H9 (cell line): ENCODE measurements at regions not wholly inside any gene's neighbourhood (a gene's known extent, or its start where the extent isn't known, plus 50 kb on each side); places are given as distances from the start of the nearest gene placed in this dataset.

Experiments
- DNase-seq: peaks from one replicate; pipeline ENCODE4 v3.0.0-alpha.2; 2017
- H2AFZ ChIP-seq: one replicate; pipeline ENCODE4 v1.6.1; 2013; ENCODE audit warnings: mild to moderate bottlenecking, low read length, control low read depth, moderate library complexity
- H2AK5ac ChIP-seq: 2 replicates; pipeline ENCODE4 v1.6.1; 2013; ENCODE audit warnings: low read length, control low read depth, mixed read lengths; ENCODE audit not compliant: insufficient read length
- H2BK120ac ChIP-seq: one replicate; pipeline ENCODE4 v1.6.1; 2013; ENCODE audit warnings: low read depth, mild to moderate bottlenecking, low read length, control low read depth, inconsistent platforms; ENCODE audit not compliant: poor library complexity, severe bottlenecking
- H2BK12ac ChIP-seq: 2 replicates; pipeline ENCODE4 v1.6.1; 2013; ENCODE audit warnings: low read length, control low read depth, mixed read lengths, low read depth; ENCODE audit not compliant: insufficient read length
- H2BK15ac ChIP-seq: 2 replicates; pipeline ENCODE4 v1.6.1; 2013; ENCODE audit warnings: low read depth, low read length, control low read depth
- H2BK20ac ChIP-seq: one replicate; pipeline ENCODE4 v1.6.1; 2013; ENCODE audit warnings: low read depth, mild to moderate bottlenecking, low read length, control low read depth, inconsistent platforms; ENCODE audit not compliant: poor library complexity, severe bottlenecking
- H2BK5ac ChIP-seq: 2 replicates; pipeline ENCODE4 v1.6.1; 2013; ENCODE audit warnings: low read length, control low read depth, mixed read lengths; ENCODE audit not compliant: insufficient read length
- H3K14ac ChIP-seq: 2 replicates; pipeline ENCODE4 v1.6.1; 2013; ENCODE audit warnings: low read length, control low read depth; ENCODE audit not compliant: insufficient read depth
- H3K18ac ChIP-seq: 2 replicates; pipeline ENCODE4 v1.6.1; 2013; ENCODE audit warnings: low read depth, mild to moderate bottlenecking, mixed read lengths, low read length, control low read depth; ENCODE audit not compliant: insufficient read length
- H3K23ac ChIP-seq: 2 replicates; pipeline ENCODE4 v1.6.1; 2013; ENCODE audit warnings: low read length, control low read depth, mixed read lengths, low read depth; ENCODE audit not compliant: insufficient read length
- H3K23me2 ChIP-seq: 2 replicates; pipeline ENCODE4 v1.6.1; 2013; ENCODE audit warnings: low read depth, mild to moderate bottlenecking, mixed read lengths, low read length, control low read depth; ENCODE audit not compliant: insufficient read length, poor library complexity, severe bottlenecking
- H3K27ac ChIP-seq: 2 replicates; pipeline ENCODE4 v1.5.1; 2013; ENCODE audit warnings: low read length, control low read depth, mixed read lengths, low read depth; ENCODE audit not compliant: insufficient read length
- H3K27me3 ChIP-seq: 2 replicates; pipeline ENCODE4 v1.6.1; 2013; ENCODE audit warnings: low read length, control low read depth, inconsistent platforms; ENCODE audit not compliant: insufficient read depth
- H3K4ac ChIP-seq: 2 replicates; pipeline ENCODE4 v1.6.1; 2013; ENCODE audit warnings: low read depth, mild to moderate bottlenecking, control low read depth, inconsistent platforms, low read length, moderate library complexity
- H3K4me1 ChIP-seq: 2 replicates; pipeline ENCODE4 v1.6.1; 2013; ENCODE audit warnings: low read length, control low read depth, inconsistent platforms; ENCODE audit not compliant: insufficient read depth
- H3K4me2 ChIP-seq: 2 replicates; pipeline ENCODE4 v1.6.1; 2013; ENCODE audit warnings: low read length, control low read depth, mixed read lengths; ENCODE audit not compliant: insufficient read length, insufficient read depth
- H3K56ac ChIP-seq: 2 replicates; pipeline ENCODE4 v1.6.1; 2013; ENCODE audit warnings: low read depth, mild to moderate bottlenecking, mixed read lengths, low read length, control low read depth; ENCODE audit not compliant: insufficient read length
- H3K79me1 ChIP-seq: 2 replicates; pipeline ENCODE4 v1.6.1; 2013; ENCODE audit warnings: low read depth, mild to moderate bottlenecking, moderate library complexity, low read length, control low read depth, inconsistent platforms; ENCODE audit not compliant: insufficient read depth, poor library complexity, severe bottlenecking
- H3K79me2 ChIP-seq: 2 replicates; pipeline ENCODE4 v1.6.1; 2013; ENCODE audit warnings: low read length, control low read depth, inconsistent platforms; ENCODE audit not compliant: insufficient read depth
- H3K9ac ChIP-seq: 2 replicates; pipeline ENCODE4 v1.6.1; 2013; ENCODE audit warnings: low read length, control low read depth, mixed read lengths; ENCODE audit not compliant: insufficient read length; ENCODE audit errors: extremely low read depth
- H3K9me3 ChIP-seq: one replicate; pipeline ENCODE4 v1.6.1; 2013; ENCODE audit warnings: low read depth, low read length, inconsistent platforms; ENCODE audit not compliant: control insufficient read depth
- H3T11ph ChIP-seq: one replicate; pipeline ENCODE4 v1.6.1; 2013; ENCODE audit warnings: mild to moderate bottlenecking, low read length, control low read depth, inconsistent platforms
- H4K20me1 ChIP-seq: one replicate; pipeline ENCODE4 v1.6.1; 2013; ENCODE audit not compliant: control insufficient read depth, insufficient read length, insufficient read depth
- H4K5ac ChIP-seq: 2 replicates; pipeline ENCODE4 v1.6.1; 2013; ENCODE audit warnings: low read depth, mild to moderate bottlenecking, mixed read lengths, low read length, control low read depth; ENCODE audit not compliant: insufficient read length
- H4K8ac ChIP-seq: replicated peaks from 2 replicates; pipeline ENCODE4 v1.6.1; 2013; ENCODE audit warnings: low read length, control low read depth, mixed read lengths, low read depth; ENCODE audit not compliant: insufficient read length
- H4K91ac ChIP-seq: 2 replicates; pipeline ENCODE4 v1.6.1; 2013; ENCODE audit warnings: low read depth, mild to moderate bottlenecking, moderate library complexity, mixed read lengths, low read length, control low read depth; ENCODE audit not compliant: insufficient read length
- H3K27ac Mint-ChIP-seq, 3 experiments: 2 replicates in 2 of 3; 3 replicates in 1 of 3; pipeline ENCODE4 v1.8.0; 2020 to 2021; ENCODE audit warnings: mixed read lengths in 3 of 3, mild to moderate bottlenecking in 1 of 3, moderate library complexity in 1 of 3
- H3K27me3 Mint-ChIP-seq: 2 replicates; pipeline ENCODE4 v1.8.0; 2021; ENCODE audit warnings: low read depth, mild to moderate bottlenecking, moderate library complexity, mixed read lengths
- H3K36me3 Mint-ChIP-seq, 3 experiments: 2 replicates in 2 of 3; 3 replicates in 1 of 3; pipeline ENCODE4 v1.8.0; 2020 to 2021; ENCODE audit warnings: low read depth in 3 of 3, mixed read lengths in 3 of 3; ENCODE audit not compliant: insufficient read depth in 1 of 3
- H3K4me1 Mint-ChIP-seq, 2 experiments: 2 replicates each; pipeline ENCODE4 v1.8.0; 2020; ENCODE audit warnings: mixed read lengths in 2 of 2
- H3K4me3 Mint-ChIP-seq, 2 experiments: 2 replicates in 1 of 2; 3 replicates in 1 of 2; pipeline ENCODE4 v1.8.0; 2020 to 2021; ENCODE audit warnings: mild to moderate bottlenecking in 2 of 2, mixed read lengths in 2 of 2, moderate library complexity in 1 of 2
- H3K9me3 Mint-ChIP-seq, 2 experiments: 2 replicates in 1 of 2; 3 replicates in 1 of 2; pipeline ENCODE4 v1.8.0; 2020; ENCODE audit warnings: mild to moderate bottlenecking in 2 of 2, mixed read lengths in 2 of 2, moderate library complexity in 1 of 2
- CTCF ChIP-seq: fragments of 200-600 bp; sonication (generic); conservative IDR thresholded peaks from 3 replicates; pipeline ENCODE4 v1.8.0; 2021; ENCODE audit warnings: antibody characterized with exemption, mild to moderate bottlenecking
- WGBS: extraction: QIAGEN DNeasy Blood & Tissue Kit; methylation state at CpG from one replicate; pipeline ENCODE4 v1.1.7; 2013; ENCODE audit warnings: missing lambda C conversion rate, low lambda C conversion rate, mixed read lengths; ENCODE audit not compliant: insufficient read length; ENCODE audit errors: extremely low coverage; 5-methylcytosine and 5-hydroxymethylcytosine counted together

- H3K4me1 Mint-ChIP-seq: no peaks in the 10 kb centered on the region
Observed at GRCh38 chr10:76686201-76686600, 951.4 kb downstream of the KCNMA1 start.

More at GRCh38 chr10:76686201-76686600, 951.4 kb downstream of the KCNMA1 start:
- H2BK20ac ChIP-seq: no peak overlapping the region
- H3K4me2 ChIP-seq: no peak overlapping the region
- no peak overlapping the region for H3K23ac ChIP-seq
- no peaks in the 10 kb centered on the region for H4K20me1 ChIP-seq
- Mint-ChIP-seq H3K9me3 (peaks cover 8 to 17% of the 10 kb centered on the region in 2 experiments), H3K36me3 (peaks cover 0 to 18% (median 3%) of the 10 kb centered on the region in 3 experiments; a peak in 6 of 7 replicates), H3K27ac (no peak overlapping the region), H3K27me3 (no peaks in the 10 kb centered on the region), H3K4me3 (no peak overlapping the region)
- H2BK15ac ChIP-seq: no peak overlapping the region
- no peak overlapping the region for H2AFZ ChIP-seq
- no peak overlapping the region for H4K91ac ChIP-seq
- H3K14ac ChIP-seq: no peak overlapping the region
- no peaks in the 10 kb centered on the region for H3K27me3 ChIP-seq
- no peak overlapping the region for H3K4ac ChIP-seq
- no peaks in the 10 kb centered on the region for H3K4me1 ChIP-seq
- H3K56ac ChIP-seq: no peak overlapping the region
- H3K27ac ChIP-seq: no peak overlapping the region
- no peak overlapping the region for H3K9ac ChIP-seq
- no peak overlapping the region for H2BK12ac ChIP-seq
- WGBS: no CpG with 5 or more reads among the region's 5 CpGs
- H4K8ac ChIP-seq: no peak overlapping the region
- H4K5ac ChIP-seq: no peak overlapping the region
- TF ChIP-seq CTCF: no peak
- no peak overlapping the region for H2BK120ac ChIP-seq
- no peak for DNase-seq
- no peaks in the 10 kb centered on the region for H3K23me2 ChIP-seq
- no peak overlapping the region for H2AK5ac ChIP-seq
- no peaks in the 10 kb centered on the region for H3K79me1 ChIP-seq
- no peak overlapping the region for H3K18ac ChIP-seq
- no peaks in the 10 kb centered on the region for H3K79me2 ChIP-seq
- H3T11ph ChIP-seq: no peak overlapping the region
- H2BK5ac ChIP-seq: no peak overlapping the region
- no peaks in the 10 kb centered on the region for H3K9me3 ChIP-seq
